C4-2B (cell line): ENCODE measurements at regions not wholly inside any gene's neighbourhood (a gene's known extent, or its start where the extent isn't known, plus 50 kb on each side); places are given as distances from the start of the nearest gene placed in this dataset.

Source experiments
- CTCF ChIP-seq: fragments of 450-650 bp; conservative IDR thresholded peaks from 2 replicates; pipeline ENCODE4 v1.5.1; 2017; ENCODE audit warnings: mild to moderate bottlenecking
- ZFX ChIP-seq: fragments of 450-650 bp; IDR thresholded peaks from 2 replicates; pipeline ENCODE4 v1.6.1; 2017

GRCh38 chr10:121080281-121080891 is 229.2 kb downstream of the WDR11 start:
- TF ChIP-seq CTCF (no peak), ZFX (no peak)
